DMS 273 treated with DMSO at 0.1 percent for 48 hours (cell line): ENCODE measurements at regions not wholly inside any gene's neighbourhood (a gene's known extent, or its start where the extent isn't known, plus 50 kb on each side); places are given as distances from the start of the nearest gene placed in this dataset.

Experiments used
- DNase-seq: peaks from one replicate; lab custom pipeline; 2025; lab: John Stamatoyannopoulos, UW

- DNase-seq, result no peak
Observed at GRCh38 chr13:75231235-75231634, 250.7 kb downstream of the TBC1D4 start.

GRCh38 chr13:75226733-75227435 is 255.1 kb downstream of the TBC1D4 start:
- no peak for DNase-seq

GRCh38 chr13:75226092-75226491 is 255.9 kb downstream of the TBC1D4 start:
- no peak for DNase-seq

- no peak for DNase-seq
Observed at GRCh38 chr13:75225288-75226032, 256.5 kb downstream of the TBC1D4 start.

GRCh38 chr13:75224053-75224742 is 257.8 kb downstream of the TBC1D4 start:
- no peak for DNase-seq

- no peak for DNase-seq
Observed at GRCh38 chr13:75222031-75222430, 259.9 kb downstream of the TBC1D4 start.

- DNase-seq, result no peak
Observed at GRCh38 chr13:75220861-75221260, 261.1 kb downstream of the TBC1D4 start.

GRCh38 chr13:75220238-75220542 is 261.8 kb downstream of the TBC1D4 start:
- no peak for DNase-seq

- peak; percentile 13 for DNase-seq
Observed at GRCh38 chr13:75219479-75220237, 262.3 kb downstream of the TBC1D4 start.

GRCh38 chr13:75217949-75218348 is 264.0 kb downstream of the TBC1D4 start:
- no peak for DNase-seq

- DNase-seq, result no peak
Observed at GRCh38 chr13:75216038-75216437, 265.9 kb downstream of the TBC1D4 start.

- no peak for DNase-seq
Observed at GRCh38 chr13:75214846-75215245, 267.1 kb downstream of the TBC1D4 start.

- no peak for DNase-seq
Observed at GRCh38 chr13:75202981-75203380, 279.0 kb downstream of the TBC1D4 start.

GRCh38 chr13:75197803-75198202 is 284.2 kb downstream of the TBC1D4 start:
- DNase-seq, result no peak

GRCh38 chr13:75196147-75196837 is 285.7 kb downstream of the TBC1D4 start:
- DNase-seq, result peak; percentile 29

- no peak for DNase-seq
Observed at GRCh38 chr13:75195495-75196146, 286.3 kb downstream of the TBC1D4 start.

- no peak for DNase-seq
Observed at GRCh38 chr13:75194717-75195462, 287.1 kb downstream of the TBC1D4 start.

GRCh38 chr13:75186379-75186778 is 295.6 kb downstream of the TBC1D4 start:
- DNase-seq, result no peak

- no peak for DNase-seq
Observed at GRCh38 chr13:75181906-75182305, 300.1 kb downstream of the TBC1D4 start.

GRCh38 chr13:75180805-75181455 is 301.0 kb downstream of the TBC1D4 start:
- no peak for DNase-seq
